Caco-2 (cell line): ENCODE measurements at regions not wholly inside any gene's neighbourhood (a gene's known extent, or its start where the extent isn't known, plus 50 kb on each side); places are given as distances from the start of the nearest gene placed in this dataset.

Experiments
- BruUV-seq: library from RNA; stranded (reverse); fragments of 400-500 nt; replicated peaks from 2 replicates; lab custom pipeline; 2021; lab: Mats Ljungman, UMichigan
- CTCF ChIA-PET: fragments of 300-600 bp; sonication (Branson Sonifier 250); formaldehyde crosslinking; loops from one replicate; lab custom pipeline; 2022; ENCODE audit warnings: antibody characterized with exemption; lab: Charles Lee
- POLR2A ChIA-PET: fragments of 300-600 bp; sonication (Branson Sonifier 250); formaldehyde crosslinking; loops from one replicate; lab custom pipeline; 2022; ENCODE audit warnings: antibody characterized with exemption; lab: Charles Lee
- DNase-seq, 2 experiments: peaks; one replicate each; pipeline versions ENCODE4 v3.0.0 to v3.0.0-alpha.2; 2020 to 2022
- H3K27me3 ChIP-seq: replicated peaks from 2 replicates; pipeline ENCODE4 v1.6.0; 2011; ENCODE audit warnings: low read length; ENCODE audit not compliant: control insufficient read depth, insufficient read depth
- H3K36me3 ChIP-seq: 2 replicates; pipeline ENCODE4 v1.5.1; 2011; ENCODE audit warnings: low read length; ENCODE audit not compliant: control insufficient read depth, insufficient read depth
- H3K4me1 ChIP-seq: fragments of 250-450 bp; sonication (Bioruptor Pico); 2 replicates; pipeline ENCODE4 v1.5.1; 2020; ENCODE audit warnings: mild to moderate bottlenecking
- H3K4me3 ChIP-seq: 2 replicates; pipeline ENCODE4 v1.5.1; 2011; ENCODE audit warnings: low read depth, mild to moderate bottlenecking, control low read depth, low read length
- H3K9me3 ChIP-seq: fragments of 250-450 bp; sonication (Bioruptor Pico); 2 replicates; pipeline ENCODE4 v1.5.1; 2020; ENCODE audit warnings: mild to moderate bottlenecking, moderate library complexity
- H3K27ac Mint-ChIP-seq: one replicate; pipeline ENCODE4 v1.8.0; 2022; ENCODE audit warnings: mixed read lengths; ENCODE audit not compliant: unreplicated experiment
- H3K27me3 Mint-ChIP-seq: one replicate; pipeline ENCODE4 v1.8.0; 2022; ENCODE audit warnings: mixed read lengths; ENCODE audit not compliant: insufficient read depth, unreplicated experiment
- H3K36me3 Mint-ChIP-seq: one replicate; pipeline ENCODE4 v1.8.0; 2022; ENCODE audit warnings: mild to moderate bottlenecking, mixed read lengths; ENCODE audit not compliant: insufficient read depth, unreplicated experiment
- H3K4me1 Mint-ChIP-seq: one replicate; pipeline ENCODE4 v1.8.0; 2022; ENCODE audit warnings: low read depth, mixed read lengths; ENCODE audit not compliant: unreplicated experiment
- H3K4me3 Mint-ChIP-seq: one replicate; pipeline ENCODE4 v1.8.0; 2022; ENCODE audit warnings: mild to moderate bottlenecking, moderate library complexity, mixed read lengths; ENCODE audit not compliant: unreplicated experiment
- H3K9me3 Mint-ChIP-seq: one replicate; pipeline ENCODE4 v1.8.0; 2022; ENCODE audit warnings: mixed read lengths; ENCODE audit not compliant: unreplicated experiment
- CTCF ChIP-seq, 2 experiments: fragments of 200-600 bp in 1 of 2; IDR thresholded peaks; 1 replicate in 1 of 2; 2 replicates in 1 of 2; pipeline versions ENCODE4 v1.5.1 to v1.8.0; 2011 to 2022; ENCODE audit warnings: antibody characterized with exemption in 1 of 2, control low read depth in 1 of 2, inconsistent platforms in 1 of 2, low read depth in 1 of 2, low read length in 1 of 2, mild to moderate bottlenecking in 1 of 2, moderate library complexity in 1 of 2; ENCODE audit not compliant: insufficient read depth in 1 of 2, severe bottlenecking in 1 of 2, unreplicated experiment in 1 of 2
- intact Hi-C: fragments of 100-400 bp; cut with micrococcal nuclease; formaldehyde crosslinking; loops from one replicate; pipeline ENCODE4 v1.10.0; 2022; ENCODE audit not compliant: unreplicated experiment

- no peak for TF ChIP-seq CTCF (IDR thresholded peaks at IDR 0.05; ENCODE audit: insufficient read depth in 1 of 2, low read depth in 1 of 2, low read length in 1 of 2, severe bottlenecking in 1 of 2, unreplicated experiment in 1 of 2)
- no peaks in the 10 kb centered on the region for H3K27me3 ChIP-seq
- no peaks in the 10 kb centered on the region for H3K36me3 ChIP-seq
- no TSS peak for BruUV-seq
- DNase-seq: no peak
- POLR2A ChIA-PET: no interaction called here
- H3K27ac Mint-ChIP-seq: no peak overlapping the region
- no peaks in the 10 kb centered on the region for H3K9me3 ChIP-seq
- no peak overlapping the region for H3K4me3 Mint-ChIP-seq
- H3K27me3 Mint-ChIP-seq: no peaks in the 10 kb centered on the region
- intact Hi-C loops: no loop called here
- H3K4me1 Mint-ChIP-seq: peaks cover 7% of the 10 kb centered on the region
- no peaks in the 10 kb centered on the region for H3K4me1 ChIP-seq
- peaks cover 7% of the 10 kb centered on the region for H3K9me3 Mint-ChIP-seq
- CTCF ChIA-PET: no interaction called here
- no peak overlapping the region for H3K4me3 ChIP-seq
- peaks cover 6% of the 10 kb centered on the region for H3K36me3 Mint-ChIP-seq
Measured at GRCh38 chr18:61731693-61732376, 161.0 kb downstream of the RNF152 start.

GRCh38 chr18:61731178-61731577 lies 161.6 kb downstream of the RNF152 start:
- ChIA-PET POLR2A (no interaction called here), CTCF (no interaction called here)
- intact Hi-C loops: no loop called here
- Mint-ChIP-seq H3K9me3 (peaks cover 14% of the 10 kb centered on the region), H3K4me3 (no peak overlapping the region), H3K36me3 (peaks cover 6% of the 10 kb centered on the region), H3K27me3 (no peaks in the 10 kb centered on the region), H3K27ac (no peak overlapping the region), H3K4me1 (peaks cover 7% of the 10 kb centered on the region)
- DNase-seq: no peak
- no peak overlapping the region for H3K4me3 ChIP-seq
- BruUV-seq: no TSS peak
- TF ChIP-seq CTCF (IDR thresholded peaks at IDR 0.05; ENCODE audit: insufficient read depth in 1 of 2, low read depth in 1 of 2, low read length in 1 of 2, severe bottlenecking in 1 of 2, unreplicated experiment in 1 of 2): no peak
- no peaks in the 10 kb centered on the region for H3K36me3 ChIP-seq
- H3K27me3 ChIP-seq: no peaks in the 10 kb centered on the region
- no peaks in the 10 kb centered on the region for H3K9me3 ChIP-seq
- no peaks in the 10 kb centered on the region for H3K4me1 ChIP-seq

- H3K4me3 Mint-ChIP-seq: no peak overlapping the region
- intact Hi-C loops: no loop called here
- peaks cover 6% of the 10 kb centered on the region for H3K36me3 Mint-ChIP-seq
- ChIA-PET POLR2A (no interaction called here), CTCF (no interaction called here)
- Histone ChIP-seq H3K4me1 (no peaks in the 10 kb centered on the region), H3K9me3 (no peaks in the 10 kb centered on the region), H3K27me3 (no peaks in the 10 kb centered on the region), H3K4me3 (no peak overlapping the region), H3K36me3 (no peaks in the 10 kb centered on the region)
- no peak overlapping the region for H3K27ac Mint-ChIP-seq
- no peaks in the 10 kb centered on the region for H3K27me3 Mint-ChIP-seq
- no peaks in the 10 kb centered on the region for H3K4me1 Mint-ChIP-seq
- no peak for DNase-seq
- peaks cover 29% of the 10 kb centered on the region for H3K9me3 Mint-ChIP-seq
- BruUV-seq: no TSS peak
- TF ChIP-seq CTCF (IDR thresholded peaks at IDR 0.05; ENCODE audit: insufficient read depth in 1 of 2, low read depth in 1 of 2, low read length in 1 of 2, severe bottlenecking in 1 of 2, unreplicated experiment in 1 of 2): no peak
Measured at GRCh38 chr18:61729322-61729721, 163.5 kb downstream of the RNF152 start.
